ENCODE measurements at regions not wholly inside any gene's neighbourhood (a gene's known extent, or its start where the extent isn't known, plus 50 kb on each side); places are given as distances from the start of the nearest gene placed in this dataset.

DNA sequence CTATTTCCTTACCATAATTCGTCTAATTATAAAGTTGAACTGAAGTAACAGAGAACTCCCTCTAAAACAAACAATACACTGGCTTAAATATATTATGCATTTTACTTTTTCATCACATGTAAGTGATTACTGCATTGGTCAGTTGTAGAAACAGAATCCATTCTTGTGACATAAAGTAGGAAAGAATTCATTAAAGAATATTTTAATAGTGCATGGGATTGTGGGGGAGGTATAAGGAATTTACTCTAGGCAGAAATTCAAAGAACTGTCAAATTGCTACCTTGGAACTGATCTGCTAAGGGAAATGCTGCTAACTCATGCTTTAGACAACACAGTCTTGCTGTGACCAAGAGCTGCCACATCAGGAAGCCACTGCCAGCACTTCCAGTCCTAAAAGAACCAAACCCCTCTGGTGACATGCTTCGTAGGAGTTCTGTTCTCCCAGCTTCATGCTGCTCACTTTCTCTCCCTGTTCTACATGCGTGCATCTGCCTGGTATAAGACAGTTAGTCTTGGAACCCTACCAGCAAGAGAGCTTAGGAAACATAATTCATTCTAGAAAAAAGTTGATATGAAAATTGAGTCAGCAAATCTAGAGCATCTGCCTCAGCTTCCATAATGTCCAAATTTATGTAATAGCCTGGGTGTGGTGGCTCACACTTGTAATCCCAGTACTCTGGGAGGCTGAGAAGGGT lies 1137.6 kb upstream of the NXPH2 start:
- Histone ChIP-seq H3K4me3 (ENCODE audit: control insufficient read depth in 2 of 3, extremely low read depth in 1 of 3, insufficient read depth in 2 of 3, low read depth in 1 of 3, low read length in 3 of 3) (no peak overlapping the region), H3K27ac (ENCODE audit: control insufficient read depth, insufficient read depth, low read length) (no peak overlapping the region), H4K20me1 (ENCODE audit: control insufficient read depth, extremely low read depth, insufficient read depth, low read length) (no peaks in the 10 kb centered on the region), H3K27me3 (ENCODE audit: control insufficient read depth, extremely low read depth, insufficient read depth, low read length) (no peaks in the 10 kb centered on the region), H3K4me1 (ENCODE audit: control insufficient read depth, extremely low read depth, insufficient read depth, low read length) (no peaks in the 10 kb centered on the region), H2AFZ (ENCODE audit: control insufficient read depth, low read length) (no peak overlapping the region), H3K9me1 (ENCODE audit: control insufficient read depth, extremely low read depth, insufficient read depth, low read length) (no peaks in the 10 kb centered on the region), H3K4me2 (ENCODE audit: control insufficient read depth, extremely low read depth, insufficient read depth, low read depth, low read length) (no peak overlapping the region), H3K79me2 (ENCODE audit: control insufficient read depth, insufficient read depth, low read length) (no peaks in the 10 kb centered on the region), H3K9me3 (ENCODE audit: control insufficient read depth, low read depth, low read length) (no peaks in the 10 kb centered on the region), H3K36me3 (ENCODE audit: control insufficient read depth in 2 of 2, extremely low read depth in 1 of 2, insufficient read depth in 2 of 2, low read length in 2 of 2) (no peaks in the 10 kb centered on the region), H3K9ac (ENCODE audit: control insufficient read depth, extremely low read depth, insufficient read depth, low read length) (no peak overlapping the region)
- no peak for TF ChIP-seq EZH2 (IDR thresholded peaks at IDR 0.05; ENCODE audit: low read length)
- TF ChIP-seq, protein P1, sequence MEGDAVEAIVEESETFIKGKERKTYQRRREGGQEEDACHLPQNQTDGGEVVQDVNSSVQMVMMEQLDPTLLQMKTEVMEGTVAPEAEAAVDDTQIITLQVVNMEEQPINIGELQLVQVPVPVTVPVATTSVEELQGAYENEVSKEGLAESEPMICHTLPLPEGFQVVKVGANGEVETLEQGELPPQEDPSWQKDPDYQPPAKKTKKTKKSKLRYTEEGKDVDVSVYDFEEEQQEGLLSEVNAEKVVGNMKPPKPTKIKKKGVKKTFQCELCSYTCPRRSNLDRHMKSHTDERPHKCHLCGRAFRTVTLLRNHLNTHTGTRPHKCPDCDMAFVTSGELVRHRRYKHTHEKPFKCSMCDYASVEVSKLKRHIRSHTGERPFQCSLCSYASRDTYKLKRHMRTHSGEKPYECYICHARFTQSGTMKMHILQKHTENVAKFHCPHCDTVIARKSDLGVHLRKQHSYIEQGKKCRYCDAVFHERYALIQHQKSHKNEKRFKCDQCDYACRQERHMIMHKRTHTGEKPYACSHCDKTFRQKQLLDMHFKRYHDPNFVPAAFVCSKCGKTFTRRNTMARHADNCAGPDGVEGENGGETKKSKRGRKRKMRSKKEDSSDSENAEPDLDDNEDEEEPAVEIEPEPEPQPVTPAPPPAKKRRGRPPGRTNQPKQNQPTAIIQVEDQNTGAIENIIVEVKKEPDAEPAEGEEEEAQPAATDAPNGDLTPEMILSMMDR (optimal IDR thresholded peaks at IDR 0.05 in 1 of 3, IDR thresholded peaks at IDR 0.05 in 1 of 3, conservative IDR thresholded peaks at IDR 0.05 in 1 of 3; ENCODE audit: extremely low read depth in 1 of 3, insufficient read depth in 2 of 3, low read length in 3 of 3) = no peak
- FAIRE-seq (no peak), DNase-seq (ENCODE audit: low read depth, low spot score) (no peak)
- dilution Hi-C loops (cut with MboI; ENCODE audit: extremely low pct_ligation_motif_present, low sequenced_read_pairs) = no loop called here

DNA sequence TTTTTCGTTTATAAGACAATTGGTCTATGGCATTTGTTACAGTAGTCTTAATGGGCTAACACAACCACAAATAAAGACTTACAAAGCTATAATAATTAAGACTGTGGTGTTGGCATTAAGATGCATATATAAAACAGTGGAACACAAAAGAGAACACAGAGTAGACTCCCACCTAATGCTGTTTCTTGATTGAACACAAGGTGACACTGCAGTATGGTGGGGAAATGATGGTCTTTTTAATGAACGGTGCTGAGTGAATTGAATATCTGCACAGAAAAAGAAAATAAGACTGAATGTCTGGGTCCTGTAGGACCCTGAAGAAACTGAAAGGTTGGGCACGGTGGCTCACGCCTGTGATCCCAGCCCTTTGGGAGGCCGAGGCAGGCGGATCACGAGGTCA lies 1136.6 kb upstream of the NXPH2 start:
- H3K9me3 ChIP-seq (ENCODE audit: control insufficient read depth, low read depth, low read length) = no peaks in the 10 kb centered on the region
- H3K27ac ChIP-seq (ENCODE audit: control insufficient read depth, insufficient read depth, low read length) = no peak overlapping the region
- H2AFZ ChIP-seq (ENCODE audit: control insufficient read depth, low read length) = no peak overlapping the region
- FAIRE-seq = no peak
- no peak overlapping the region for H3K4me2 ChIP-seq (ENCODE audit: control insufficient read depth, extremely low read depth, insufficient read depth, low read depth, low read length)
- H3K9me1 ChIP-seq (ENCODE audit: control insufficient read depth, extremely low read depth, insufficient read depth, low read length) = no peaks in the 10 kb centered on the region
- no peaks in the 10 kb centered on the region for H3K4me1 ChIP-seq (ENCODE audit: control insufficient read depth, extremely low read depth, insufficient read depth, low read length)
- H3K36me3 ChIP-seq (ENCODE audit: control insufficient read depth in 2 of 2, extremely low read depth in 1 of 2, insufficient read depth in 2 of 2, low read length in 2 of 2) = no peaks in the 10 kb centered on the region
- no peak overlapping the region for H3K9ac ChIP-seq (ENCODE audit: control insufficient read depth, extremely low read depth, insufficient read depth, low read length)
- TF ChIP-seq EZH2 (IDR thresholded peaks at IDR 0.05; ENCODE audit: low read length) = no peak
- TF ChIP-seq, protein P1 (optimal IDR thresholded peaks at IDR 0.05 in 1 of 3, IDR thresholded peaks at IDR 0.05 in 1 of 3, conservative IDR thresholded peaks at IDR 0.05 in 1 of 3; ENCODE audit: extremely low read depth in 1 of 3, insufficient read depth in 2 of 3, low read length in 3 of 3) = no peak
- DNase-seq (ENCODE audit: low read depth, low spot score) = no peak
- H3K79me2 ChIP-seq (ENCODE audit: control insufficient read depth, insufficient read depth, low read length) = no peaks in the 10 kb centered on the region
- dilution Hi-C loops (cut with MboI; ENCODE audit: extremely low pct_ligation_motif_present, low sequenced_read_pairs) = no loop called here
- H3K4me3 ChIP-seq (ENCODE audit: control insufficient read depth in 2 of 3, extremely low read depth in 1 of 3, insufficient read depth in 2 of 3, low read depth in 1 of 3, low read length in 3 of 3) = no peak overlapping the region
- no peaks in the 10 kb centered on the region for H4K20me1 ChIP-seq (ENCODE audit: control insufficient read depth, extremely low read depth, insufficient read depth, low read length)
- H3K27me3 ChIP-seq (ENCODE audit: control insufficient read depth, extremely low read depth, insufficient read depth, low read length) = no peaks in the 10 kb centered on the region
